ENCODE measurements at regions not wholly inside any gene's neighbourhood (a gene's known extent, or its start where the extent isn't known, plus 50 kb on each side); places are given as distances from the start of the nearest gene placed in this dataset.

DNA sequence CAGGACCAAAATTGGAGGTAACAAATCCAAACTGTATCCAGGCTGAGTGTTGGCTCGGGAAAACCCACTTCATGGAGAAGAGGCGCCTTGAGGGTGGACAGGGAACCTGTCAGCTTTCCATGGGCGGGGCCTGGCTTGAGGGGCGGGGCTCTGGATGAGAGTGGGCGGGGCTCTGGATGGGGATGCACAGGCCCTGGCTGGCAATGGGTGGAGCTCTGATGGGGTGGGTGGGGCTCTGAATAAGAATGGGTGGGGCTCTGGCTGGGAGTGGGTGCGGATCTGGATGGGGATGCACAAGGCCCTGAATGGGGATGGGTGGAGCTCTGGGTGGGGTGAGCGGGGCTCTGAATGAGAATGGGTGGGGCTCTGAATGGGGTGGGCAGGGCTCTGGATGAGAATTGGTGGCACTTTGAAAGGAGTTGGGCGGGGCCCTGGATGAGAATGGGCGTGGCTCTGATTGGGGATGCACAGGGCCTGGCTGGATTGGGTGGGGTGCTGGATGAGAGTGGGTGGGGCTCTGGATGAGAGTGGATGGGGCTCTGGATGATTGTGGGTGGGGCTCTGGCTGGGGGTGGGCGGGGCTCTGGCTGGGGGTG lies 96.6 kb upstream of the NPTX2 start:
- DNase-seq = no peak
- intact Hi-C loops (cut with DNase I) = no loop called here

DNA sequence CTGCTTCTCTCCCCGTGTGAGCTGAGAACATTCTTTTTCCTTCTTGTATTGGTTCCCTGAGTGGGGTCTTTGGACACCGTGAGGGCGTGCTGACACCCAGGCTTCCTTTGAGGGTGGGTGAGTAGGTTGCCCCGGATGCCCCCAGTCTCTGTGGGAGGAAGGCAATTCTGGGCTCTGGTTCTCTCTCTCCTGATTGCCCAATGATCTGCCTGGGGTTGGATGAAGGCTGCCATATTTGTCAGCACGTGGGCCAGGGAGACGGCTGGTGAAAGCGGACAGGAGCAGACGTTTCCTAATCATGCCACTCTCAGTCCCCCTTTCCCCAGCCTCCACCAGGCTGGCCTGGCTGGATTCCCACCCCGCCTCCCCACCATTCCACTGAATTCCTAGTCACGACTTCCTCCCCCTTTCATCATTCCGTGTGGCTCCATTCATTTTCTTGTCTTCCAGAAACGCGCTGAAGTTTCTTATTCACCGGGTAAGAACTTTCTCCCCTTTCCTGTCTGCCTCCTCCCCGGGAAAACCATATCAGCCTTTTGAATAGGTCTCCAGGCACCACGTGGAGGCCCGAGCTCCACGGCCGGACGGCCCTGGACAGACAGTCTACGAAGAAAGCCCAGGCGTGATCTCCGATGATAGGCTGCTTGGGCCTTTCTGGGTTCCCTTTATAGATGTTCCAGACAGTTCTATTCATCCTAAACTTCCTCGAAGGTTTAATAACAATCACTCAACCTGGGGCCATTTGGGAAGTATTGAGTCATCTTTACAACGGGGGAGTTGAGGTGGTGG lies 98.7 kb upstream of the NPTX2 start:
- intact Hi-C loops (cut with DNase I) = no loop called here
- DNase-seq = no peak

DNA sequence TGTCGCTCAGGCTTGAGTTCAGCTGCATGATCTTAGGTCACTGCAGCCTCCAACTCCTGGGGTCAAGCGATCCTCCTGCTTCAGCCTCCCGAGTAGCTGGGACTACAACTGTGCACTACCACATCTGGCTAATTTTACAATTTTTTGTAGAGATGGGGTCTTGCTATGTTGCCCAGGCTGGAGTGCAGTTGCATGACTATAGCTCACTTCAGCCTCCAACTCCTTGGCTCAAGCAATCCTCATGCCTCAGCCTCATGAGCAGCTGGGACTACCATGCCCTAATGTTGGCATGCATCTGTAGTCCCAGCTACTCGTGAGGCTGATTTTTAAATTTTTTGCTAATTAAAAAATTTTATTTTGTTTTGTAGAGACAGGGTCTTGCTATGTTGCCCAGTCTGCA lies 101.9 kb upstream of the NPTX2 start:
- DNase-seq = no peak
- intact Hi-C loops (cut with DNase I) = no loop called here

DNA sequence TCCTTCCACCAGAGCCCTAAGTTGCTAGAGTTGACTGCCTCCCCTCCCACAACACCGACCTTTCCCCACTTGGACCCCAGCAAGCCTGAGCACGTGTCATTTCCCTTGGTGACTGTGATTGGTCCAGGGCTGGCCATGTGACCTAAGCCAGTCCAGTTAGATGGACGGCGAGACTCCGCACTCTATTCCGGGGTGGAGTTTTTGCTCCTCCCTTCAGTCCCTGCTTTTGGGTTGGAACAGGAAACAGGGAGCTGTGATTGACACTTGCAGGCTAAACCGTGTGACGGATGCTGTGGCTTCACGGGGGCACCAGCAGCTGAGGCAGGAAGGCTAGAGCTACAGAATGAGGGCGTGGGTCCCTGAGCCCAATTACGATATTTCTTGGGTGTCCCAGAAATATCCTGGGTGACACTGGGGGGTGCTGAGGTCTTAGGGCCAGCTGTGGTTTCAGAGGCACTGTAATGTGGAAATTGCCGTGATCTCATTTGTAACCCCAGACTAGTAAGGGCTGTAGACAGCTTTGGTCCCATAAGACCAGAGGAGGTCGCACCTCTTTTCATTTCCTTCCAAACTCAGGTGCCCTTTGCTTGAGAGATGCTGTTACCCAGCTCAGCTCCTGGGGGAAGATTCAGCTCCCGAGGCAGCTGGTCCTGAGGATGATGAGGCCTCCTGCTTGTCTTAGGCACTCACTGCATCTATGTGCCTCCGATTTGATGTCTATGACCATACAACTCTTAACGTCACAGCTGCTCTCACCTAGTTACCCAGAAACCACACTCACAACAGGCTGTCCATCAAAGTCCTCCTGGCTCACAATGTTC lies 102.7 kb upstream of the NPTX2 start:
- intact Hi-C loops (cut with DNase I) = no loop called here
- no peak for DNase-seq

DNA sequence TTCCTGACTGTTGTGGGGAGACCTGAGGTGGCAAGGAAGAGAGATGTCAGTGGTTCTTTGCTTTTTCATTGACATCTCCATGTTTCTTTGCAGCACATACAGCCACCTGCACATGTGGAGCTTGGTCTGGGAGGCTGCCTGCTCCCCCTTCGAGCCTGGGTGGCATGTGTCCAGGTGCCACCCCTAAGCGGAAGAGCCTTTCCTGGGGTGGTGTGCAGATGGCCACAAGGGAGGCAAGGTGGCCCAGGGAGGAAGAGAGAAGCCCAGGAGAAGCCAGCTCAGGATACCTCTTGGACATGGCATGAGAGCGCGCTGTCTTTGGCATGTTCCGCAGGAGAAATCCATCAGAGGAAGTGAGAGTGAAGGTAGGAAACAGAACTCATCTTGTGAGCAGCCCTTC lies 105.9 kb upstream of the NPTX2 start:
- no peak for DNase-seq
- intact Hi-C loops (cut with DNase I) = no loop called here

DNA sequence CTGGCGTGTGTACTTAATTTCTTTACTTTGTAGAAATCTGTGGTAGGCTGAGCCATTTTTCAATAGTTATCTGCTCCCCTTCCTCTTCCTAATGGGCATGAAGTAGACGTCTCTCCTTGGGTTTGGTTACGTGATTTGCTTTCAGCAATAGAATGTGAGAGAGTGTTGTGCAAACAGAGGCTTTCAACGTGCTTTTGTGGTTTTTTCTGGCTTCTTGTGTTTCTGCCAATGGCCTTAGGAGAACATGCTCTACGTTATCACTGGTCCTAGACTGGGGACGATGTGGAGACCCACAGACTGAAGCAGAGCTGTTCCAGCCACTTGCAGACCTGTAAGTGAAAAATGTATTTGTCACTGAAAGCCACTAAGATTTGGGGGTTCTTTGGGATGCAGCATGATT lies 107.2 kb upstream of the NPTX2 start:
- intact Hi-C loops (cut with DNase I) = no loop called here
- DNase-seq = no peak

DNA sequence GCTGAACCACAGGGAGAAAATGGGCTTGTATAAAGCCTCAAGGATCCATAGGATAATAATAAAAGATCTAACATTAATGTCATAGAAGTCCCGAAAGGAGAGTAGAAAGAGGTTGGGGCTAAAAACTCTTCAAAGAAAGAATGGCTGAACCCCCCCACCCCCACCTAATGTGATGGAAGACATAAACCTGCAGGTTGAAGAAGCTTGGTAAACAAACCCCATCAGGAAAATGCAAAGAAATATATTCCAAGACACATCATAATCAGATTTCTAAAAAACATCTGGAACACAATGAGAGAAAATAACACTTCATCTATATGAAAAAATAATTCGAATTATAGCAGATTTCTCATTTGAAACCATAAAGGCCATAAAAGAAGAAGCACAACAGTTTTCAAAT lies 105.6 kb upstream of the BAIAP2L1 start:
- intact Hi-C loops (cut with DNase I) = no loop called here
- DNase-seq = no peak

DNA sequence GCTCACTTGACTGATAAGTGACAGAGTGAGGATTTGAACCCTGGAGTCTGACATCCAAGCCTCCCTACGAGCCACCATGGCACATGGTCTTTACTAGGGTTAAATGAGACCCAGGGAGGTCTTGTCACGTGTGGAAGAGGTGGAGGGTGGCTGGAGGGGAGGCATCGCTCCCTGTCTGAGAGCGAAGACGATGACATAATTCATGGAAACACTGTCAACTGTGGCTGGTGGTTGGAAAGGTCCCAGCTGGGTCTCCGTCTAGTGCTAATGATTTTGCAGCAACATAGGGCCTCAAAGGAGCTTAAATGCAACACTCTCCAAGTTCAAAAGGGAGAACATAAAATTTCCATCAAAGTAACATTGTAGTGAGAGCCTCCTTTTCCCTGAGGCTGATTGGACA lies 99.9 kb upstream of the BAIAP2L1 start:
- no peak for DNase-seq
- intact Hi-C loops (cut with DNase I) = no loop called here

DNA sequence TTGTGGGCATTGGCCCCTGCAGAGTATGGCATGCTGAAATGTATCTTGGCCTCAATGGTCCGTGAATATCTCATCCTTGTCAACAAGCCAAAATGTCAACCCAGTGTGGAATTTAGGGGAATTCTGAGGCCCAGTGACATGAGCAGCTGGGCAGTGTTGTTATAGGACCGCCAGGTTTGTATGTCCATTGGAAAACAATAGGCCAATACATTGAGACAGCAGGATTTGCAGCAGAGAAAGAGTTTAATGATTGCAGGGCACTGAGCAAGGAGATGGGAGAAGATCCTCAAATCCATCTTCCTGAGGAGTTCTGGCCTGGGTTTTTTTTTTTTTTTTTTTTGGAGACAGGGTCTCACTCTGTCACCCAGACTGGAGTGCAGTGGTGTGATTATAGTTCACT lies 95.7 kb upstream of the BAIAP2L1 start:
- intact Hi-C loops (cut with DNase I) = no loop called here
- DNase-seq = no peak

DNA sequence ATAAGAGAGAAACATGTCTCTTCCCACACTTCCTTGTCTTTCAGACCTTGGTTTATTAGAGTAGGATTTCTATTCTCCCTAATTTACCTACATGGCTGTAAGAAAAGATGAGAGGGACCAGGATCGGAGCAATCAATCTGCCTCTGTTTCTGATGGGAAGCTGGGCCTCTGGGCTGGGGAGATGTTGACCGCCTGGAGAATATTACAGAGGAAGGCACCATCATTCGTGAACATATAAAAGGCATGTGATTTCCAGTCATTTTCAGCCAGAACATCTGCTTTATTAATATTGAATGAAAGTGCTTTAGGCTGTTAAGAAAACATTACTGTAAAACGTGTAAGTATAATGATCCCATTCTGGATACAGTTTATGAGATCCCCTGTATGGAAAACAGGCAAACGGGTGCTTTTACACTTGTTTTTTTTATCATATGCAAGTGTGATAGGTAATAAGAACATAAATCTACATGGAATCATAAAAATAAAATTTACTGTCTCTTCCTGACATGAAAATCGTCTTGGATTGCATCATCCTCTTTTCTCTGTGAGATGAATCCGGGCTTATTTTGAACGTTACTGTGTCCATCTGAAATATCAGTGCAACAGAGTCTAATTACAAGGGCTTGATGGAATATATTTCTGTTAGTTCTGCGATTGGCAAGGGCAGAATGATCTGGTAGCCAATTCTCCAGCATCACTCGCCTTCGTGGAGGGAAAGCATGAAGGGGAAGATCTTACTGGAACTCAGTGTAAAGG lies 94.5 kb upstream of the BAIAP2L1 start:
- intact Hi-C loops (cut with DNase I) = no loop called here
- DNase-seq = no peak

DNA sequence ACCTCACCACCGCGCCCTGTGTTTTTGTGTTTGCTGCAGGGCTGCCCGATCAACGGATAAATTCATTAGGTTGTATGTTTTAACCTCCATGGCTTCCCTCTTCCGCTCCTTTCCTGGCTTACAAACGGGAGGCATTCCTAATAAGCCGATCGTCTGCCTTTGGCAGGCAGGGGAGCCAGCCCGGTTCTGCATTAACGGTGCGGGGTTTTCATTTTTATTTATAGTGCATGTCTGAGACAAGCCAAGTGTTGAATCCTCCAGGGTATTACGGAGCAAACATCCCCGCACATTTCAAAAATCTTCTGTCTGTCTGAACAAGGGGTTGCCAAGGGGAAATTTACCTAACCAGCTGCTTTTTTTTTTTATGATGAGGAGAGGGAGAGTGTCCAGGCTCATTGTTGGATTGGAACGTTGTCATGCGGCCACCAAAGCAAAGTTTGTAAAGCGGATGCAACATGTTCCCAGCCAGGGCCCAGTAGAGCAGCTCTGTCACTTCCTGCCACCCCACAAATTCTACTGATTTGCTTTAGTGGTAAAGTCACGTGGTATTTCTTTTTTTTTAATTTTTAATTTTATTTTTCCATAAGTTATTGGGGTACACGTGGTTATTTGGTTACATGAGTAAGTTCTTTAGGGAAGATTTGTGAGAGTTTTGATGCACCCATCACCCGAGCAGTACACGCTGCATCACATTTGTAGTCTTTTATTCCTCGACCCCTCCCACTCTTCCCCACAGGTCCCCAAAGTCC lies 92.3 kb upstream of the BAIAP2L1 start:
- intact Hi-C loops (cut with DNase I) = no loop called here
- no peak for DNase-seq

DNA sequence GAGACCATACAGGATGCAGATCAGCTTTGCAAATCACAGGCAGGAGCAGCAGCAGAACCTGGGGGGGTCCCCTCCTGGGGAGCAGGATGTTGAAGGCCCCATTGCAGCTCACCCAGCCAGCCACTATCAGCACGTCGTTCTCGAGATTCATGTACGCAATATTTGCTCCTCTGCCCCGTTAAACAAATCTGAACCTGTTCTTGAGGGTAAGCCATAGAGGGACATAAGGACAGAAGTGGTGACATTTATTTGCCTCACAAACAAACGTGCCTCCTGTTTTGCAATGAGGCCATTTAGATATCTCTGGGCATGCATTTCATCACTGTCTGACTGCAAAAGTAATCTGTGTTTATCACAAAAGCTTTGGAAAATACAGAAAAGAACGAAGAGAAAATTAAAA lies 87.3 kb upstream of the BAIAP2L1 start:
- intact Hi-C loops (cut with DNase I) = no loop called here
- DNase-seq = no peak

DNA sequence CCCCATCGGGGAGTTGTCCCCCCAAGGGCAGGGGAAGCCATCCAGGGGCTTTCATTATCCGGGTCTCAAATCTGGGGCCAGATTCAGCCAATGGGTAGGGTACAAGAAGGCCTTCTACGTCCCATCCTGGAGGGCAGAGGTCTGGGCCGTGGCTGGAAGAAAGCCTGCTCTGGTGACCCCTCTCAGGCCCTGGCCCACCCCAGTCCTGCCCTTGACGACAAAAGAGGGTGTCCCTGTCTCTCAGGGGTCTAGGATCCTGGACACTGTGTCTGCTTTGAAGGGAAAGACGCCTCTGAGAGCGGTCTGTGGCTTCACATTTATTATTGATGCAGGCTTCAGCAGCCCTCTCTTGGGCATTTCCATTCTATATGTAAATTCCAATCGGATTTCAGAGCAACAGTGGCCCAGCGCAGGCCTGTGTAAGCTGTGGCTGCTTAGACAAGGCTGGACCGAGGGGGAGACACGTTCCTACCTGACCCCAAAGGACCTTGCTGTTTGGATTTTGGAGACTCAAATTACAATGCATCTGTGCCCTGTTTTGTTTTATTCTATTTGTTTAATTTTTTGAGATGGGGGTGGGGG lies 83.2 kb upstream of the BAIAP2L1 start:
- intact Hi-C loops (cut with DNase I) = no loop called here
- DNase-seq = no peak

DNA sequence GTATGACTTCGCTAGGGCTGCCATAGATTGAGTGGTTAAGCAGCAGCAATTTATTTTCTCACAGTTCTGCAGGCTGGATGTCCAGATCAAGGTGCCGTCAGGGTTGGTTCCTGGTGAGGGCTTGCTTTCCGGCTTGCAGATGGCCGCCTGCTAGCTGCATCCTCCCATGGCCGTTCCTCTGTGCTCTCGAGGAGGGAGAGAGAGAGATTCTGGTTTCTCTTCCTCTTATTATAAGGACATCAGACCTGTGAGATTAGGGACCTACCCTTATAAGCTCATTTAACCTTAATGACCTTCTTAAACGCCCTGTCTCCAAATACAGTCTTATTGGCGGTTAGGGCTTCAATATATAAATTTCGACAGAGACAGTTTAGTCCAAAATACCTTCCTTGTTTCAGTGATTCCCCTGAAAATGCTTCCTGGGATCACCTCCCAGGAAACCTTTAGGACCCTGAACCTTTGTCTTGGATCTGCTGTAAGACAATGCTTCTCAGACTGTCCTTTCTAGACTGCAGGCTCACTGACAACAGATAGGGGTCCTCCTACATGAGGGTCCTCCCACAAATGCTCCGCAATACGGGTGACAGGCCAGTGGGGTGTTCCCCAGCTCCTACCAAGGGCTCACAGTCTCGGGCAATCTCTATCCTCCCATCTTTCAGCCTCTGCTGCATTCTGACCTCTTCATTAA lies 82.5 kb upstream of the BAIAP2L1 start:
- intact Hi-C loops (cut with DNase I) = no loop called here
- no peak for DNase-seq

DNA sequence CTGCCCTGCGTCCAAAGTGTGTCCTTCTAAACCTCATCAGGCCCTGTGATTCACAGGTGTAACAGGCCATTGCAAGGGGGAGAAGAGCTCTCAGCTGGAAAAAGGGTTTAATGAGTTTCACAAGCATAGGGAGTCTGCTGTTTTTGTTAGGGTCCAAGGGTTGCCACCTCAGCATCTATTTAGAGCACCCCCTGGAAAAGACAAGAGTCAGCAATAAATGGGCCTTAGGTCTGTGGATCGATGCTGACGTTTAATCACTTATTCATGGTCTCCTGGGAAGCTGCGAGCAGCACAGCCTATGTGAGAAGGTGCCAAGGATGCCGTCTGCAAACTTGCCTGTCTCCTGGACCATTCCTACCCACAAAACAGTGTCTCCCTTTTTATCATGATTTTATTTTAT lies 78.4 kb upstream of the BAIAP2L1 start:
- intact Hi-C loops (cut with DNase I) = no loop called here
- no peak for DNase-seq

DNA sequence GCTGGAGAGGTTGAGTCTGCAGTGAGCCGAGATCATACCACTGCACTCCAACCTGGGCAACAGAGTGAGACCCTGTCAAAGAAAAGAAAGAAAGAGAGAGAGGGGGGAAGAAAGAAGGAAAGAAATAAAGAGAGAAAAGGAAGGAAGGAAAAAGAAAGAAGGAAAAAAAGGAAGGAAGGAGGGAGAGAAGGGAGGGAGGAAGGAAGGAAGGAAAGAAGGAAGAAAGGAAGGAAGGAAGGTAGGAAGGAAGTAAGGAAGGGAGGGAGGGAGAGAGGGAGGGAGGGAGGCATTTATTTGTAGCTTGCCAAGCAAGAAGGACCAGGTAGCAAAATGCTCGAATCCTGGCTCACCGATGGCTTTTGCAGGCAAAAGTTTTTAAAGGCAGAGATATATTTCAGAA lies 74.5 kb upstream of the BAIAP2L1 start:
- intact Hi-C loops (cut with DNase I) = no loop called here
- no peak for DNase-seq

DNA sequence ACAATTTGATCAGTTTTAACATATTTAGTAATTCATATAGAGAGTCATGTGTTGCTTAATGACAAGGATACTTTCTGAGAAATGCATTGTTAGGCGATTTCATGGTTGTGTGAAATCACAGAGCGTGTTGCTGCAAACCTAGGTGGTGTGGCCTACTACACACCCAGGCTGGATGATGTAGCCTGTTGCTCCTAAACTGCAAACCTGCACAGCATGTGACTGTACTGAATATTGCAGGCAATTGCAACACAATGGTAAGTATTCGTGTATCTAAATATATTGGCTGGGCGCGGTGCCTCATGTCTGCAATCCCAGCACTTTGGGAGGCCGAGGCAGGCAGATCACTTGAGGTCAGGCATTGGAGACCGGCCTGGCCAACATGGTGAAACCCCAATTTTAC lies 73.7 kb upstream of the BAIAP2L1 start:
- DNase-seq = no peak

DNA sequence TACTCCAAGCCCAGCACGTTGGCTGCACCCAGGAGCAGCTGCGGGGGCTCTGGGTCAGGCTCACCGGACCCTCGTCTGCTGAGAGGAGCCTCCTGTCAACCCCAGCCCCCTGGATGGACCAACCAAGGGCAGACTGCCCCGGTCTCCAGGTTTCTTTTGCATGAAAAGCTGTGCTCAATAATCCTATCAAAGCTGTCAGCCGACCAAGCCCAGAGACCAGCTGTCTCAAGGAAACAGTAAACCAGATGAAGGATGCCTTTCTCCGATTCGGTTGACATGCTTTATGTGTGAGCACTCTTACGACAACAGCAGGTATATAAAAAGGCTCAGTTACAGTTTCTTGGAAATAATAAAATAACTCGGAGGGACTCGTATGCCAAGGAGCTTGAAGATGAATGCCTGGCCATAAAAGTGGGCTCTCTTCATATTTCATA lies 71.6 kb upstream of the BAIAP2L1 start:
- no peak for DNase-seq

More for the DNA sequence above, 73.7 kb upstream of the BAIAP2L1 start:
- intact Hi-C loops (cut with DNase I) = no loop called here

More for the DNA sequence above, 71.6 kb upstream of the BAIAP2L1 start:
- intact Hi-C loops (cut with DNase I) = no loop called here

Measured in head of caudate nucleus (tissue), 42 donors.